DND-41 (cell line): ENCODE measurements at regions not wholly inside any gene's neighbourhood (a gene's known extent, or its start where the extent isn't known, plus 50 kb on each side); places are given as distances from the start of the nearest gene placed in this dataset.
"Not testable (repeated sequence)": the region's sequence is repeated elsewhere in the genome, so short reads cannot be mapped to it uniquely, and the experiment has no call there.

Experiments
- ATAC-seq: fragments of 200-7000 bp; cut with Tn5 transposase; 3 replicates; pipeline ENCODE4 v1.9.1; 2021; ENCODE audit warnings: low read depth; ENCODE audit not compliant: insufficient read depth
- DNase-seq: peaks from one replicate; pipeline ENCODE4 v3.0.0-alpha.2; 2020
- H2AFZ ChIP-seq: 2 replicates; pipeline ENCODE4 v1.6.0; 2012; ENCODE audit warnings: low read depth, low read length
- H3K27ac ChIP-seq: 2 replicates; pipeline ENCODE4 v1.5.1; 2012; ENCODE audit warnings: low read length, inconsistent platforms
- H3K27me3 ChIP-seq: fragments of 200-600 bp; sonication (generic); 2 replicates; pipeline ENCODE4 v1.6.0; 2012; ENCODE audit warnings: low read length, mild to moderate bottlenecking, inconsistent platforms; ENCODE audit not compliant: insufficient read depth, poor library complexity
- H3K36me3 ChIP-seq: 2 replicates; pipeline ENCODE4 v1.5.1; 2012; ENCODE audit warnings: low read length, inconsistent platforms; ENCODE audit not compliant: insufficient read depth
- H3K4me1 ChIP-seq: 2 replicates; pipeline ENCODE4 v1.5.1; 2012; ENCODE audit warnings: mild to moderate bottlenecking, low read length; ENCODE audit not compliant: insufficient read depth
- H3K4me2 ChIP-seq: 2 replicates; pipeline ENCODE4 v1.6.0; 2012; ENCODE audit warnings: mild to moderate bottlenecking, moderate library complexity, low read length, inconsistent platforms; ENCODE audit not compliant: insufficient read depth
- H3K4me3 ChIP-seq, 2 experiments: fragments of 200-600 bp in 1 of 2; shearing (Covaris generic) in 1 of 2; 2 replicates each; pipeline ENCODE4 v1.5.1; 2012 to 2016; ENCODE audit warnings: inconsistent platforms in 2 of 2, low read length in 2 of 2, mild to moderate bottlenecking in 2 of 2, low read depth in 1 of 2, moderate library complexity in 1 of 2
- H3K79me2 ChIP-seq: 2 replicates; pipeline ENCODE4 v1.6.0; 2012; ENCODE audit warnings: low read length, inconsistent platforms; ENCODE audit not compliant: insufficient read depth
- H3K9ac ChIP-seq: 2 replicates; pipeline ENCODE4 v1.6.0; 2012; ENCODE audit warnings: low read depth, mild to moderate bottlenecking, inconsistent platforms, low read length, moderate library complexity
- H3K9me3 ChIP-seq: 2 replicates; pipeline ENCODE4 v1.5.1; 2012; ENCODE audit warnings: low read length, moderate library complexity, mild to moderate bottlenecking, inconsistent platforms; ENCODE audit not compliant: insufficient read depth, severe bottlenecking
- H4K20me1 ChIP-seq: 2 replicates; pipeline ENCODE4 v1.6.0; 2012; ENCODE audit warnings: low read length; ENCODE audit not compliant: insufficient read depth
- CTCF ChIP-seq: IDR thresholded peaks from 2 replicates; pipeline ENCODE4 v1.5.1; 2012; ENCODE audit warnings: borderline replicate concordance, low read length, moderate library complexity, mild to moderate bottlenecking; ENCODE audit not compliant: poor library complexity, severe bottlenecking; ENCODE audit errors: extremely low read depth
- EZH2 ChIP-seq: IDR thresholded peaks from 3 replicates; pipeline ENCODE4 v1.6.1; 2012; ENCODE audit warnings: borderline replicate concordance, low read depth, mild to moderate bottlenecking, moderate library complexity, low read length, inconsistent platforms; ENCODE audit not compliant: severe bottlenecking

- no peaks in the 10 kb centered on the region for H3K27me3 ChIP-seq
- H3K9me3 ChIP-seq, result no peaks in the 10 kb centered on the region
- H3K36me3 ChIP-seq, result no peaks in the 10 kb centered on the region
- no peaks in the 10 kb centered on the region for H4K20me1 ChIP-seq
- TF ChIP-seq CTCF (no peak), EZH2 (no peak)
- no peak overlapping the region for H3K27ac ChIP-seq
- H2AFZ ChIP-seq, result no peak overlapping the region
- no peaks in the 10 kb centered on the region for H3K4me1 ChIP-seq
- ATAC-seq (no peak), DNase-seq (no peak)
- no peak overlapping the region for H3K4me3 ChIP-seq
- H3K9ac ChIP-seq, result no peak overlapping the region
- no peak overlapping the region for H3K4me2 ChIP-seq
- H3K79me2 ChIP-seq, result no peaks in the 10 kb centered on the region
Observed at GRCh38 chr17:71592431-71592830, 528.4 kb upstream of the SOX9 start.

- Histone ChIP-seq H3K36me3 (no peaks in the 10 kb centered on the region), H4K20me1 (no peaks in the 10 kb centered on the region), H3K9me3 (no peaks in the 10 kb centered on the region), H3K9ac (no peak overlapping the region), H3K4me2 (no peak overlapping the region), H3K79me2 (no peaks in the 10 kb centered on the region), H2AFZ (no peak overlapping the region), H3K4me1 (no peaks in the 10 kb centered on the region), H3K27ac (no peak overlapping the region), H3K4me3 (no peak overlapping the region), H3K27me3 (no peaks in the 10 kb centered on the region)
- DNase-seq (no peak), ATAC-seq (no peak)
- TF ChIP-seq EZH2 (no peak), CTCF (no peak)
Observed at GRCh38 chr17:71593078-71593477, 527.7 kb upstream of the SOX9 start.

GRCh38 chr17:71599583-71599982 lies 521.2 kb upstream of the SOX9 start:
- H4K20me1 ChIP-seq, H3K4me3 ChIP-seq, H3K79me2 ChIP-seq, ATAC-seq, H3K4me1 ChIP-seq, H3K27me3 ChIP-seq, H3K4me2 ChIP-seq, H2AFZ ChIP-seq, DNase-seq, H3K36me3 ChIP-seq, H3K9ac ChIP-seq, H3K9me3 ChIP-seq, H3K27ac ChIP-seq: not testable (repeated sequence)

GRCh38 chr17:71600137-71600789 lies 520.6 kb upstream of the SOX9 start:
- DNase-seq, result no peak
- TF ChIP-seq EZH2 (no peak), CTCF (no peak)
- no peak overlapping the region for H2AFZ ChIP-seq

More at GRCh38 chr17:71600137-71600789, 520.6 kb upstream of the SOX9 start:
- Histone ChIP-seq H3K36me3 (no peaks in the 10 kb centered on the region), H3K4me1 (no peaks in the 10 kb centered on the region; the same call in 1 of the 2 replicates), H3K4me3 (no peak overlapping the region), H4K20me1 (no peaks in the 10 kb centered on the region), H3K79me2 (no peaks in the 10 kb centered on the region), H3K27me3 (no peaks in the 10 kb centered on the region), H3K9ac (no peak overlapping the region), H3K4me2 (no peak overlapping the region), H3K27ac (no peak overlapping the region), H3K9me3 (no peaks in the 10 kb centered on the region)
- ATAC-seq, result no peak
